DND-41 (cell line): ENCODE measurements at regions not wholly inside any gene's neighbourhood (a gene's known extent, or its start where the extent isn't known, plus 50 kb on each side); places are given as distances from the start of the nearest gene placed in this dataset.

Experiments used
- CTCF ChIP-seq: IDR thresholded peaks from 2 replicates; pipeline ENCODE4 v1.5.1; 2012; ENCODE audit warnings: borderline replicate concordance, low read length, moderate library complexity, mild to moderate bottlenecking; ENCODE audit not compliant: poor library complexity, severe bottlenecking; ENCODE audit errors: extremely low read depth
- EZH2 ChIP-seq: IDR thresholded peaks from 3 replicates; pipeline ENCODE4 v1.6.1; 2012; ENCODE audit warnings: borderline replicate concordance, low read depth, mild to moderate bottlenecking, moderate library complexity, low read length, inconsistent platforms; ENCODE audit not compliant: severe bottlenecking

- TF ChIP-seq CTCF (no peak), EZH2 (no peak)
Measured at GRCh38 chr19:30267332-30267731, 104.9 kb upstream of the ZNF536 start.
